ENCODE measurements at regions not wholly inside any gene's neighbourhood (a gene's known extent, or its start where the extent isn't known, plus 50 kb on each side); places are given as distances from the start of the nearest gene placed in this dataset.

- TF ChIP-seq CTCF (IDR thresholded peaks at IDR 0.05; ENCODE audit: low read depth, low read length), result no peak
- H3K4me3 ChIP-seq (ENCODE audit: low read depth, low read length), result no peak overlapping the region
- H3K9me3 ChIP-seq (ENCODE audit: severe bottlenecking), result no peaks in the 10 kb centered on the region
- H3K36me3 ChIP-seq, result no peaks in the 10 kb centered on the region
- H3K27ac ChIP-seq, result no peak overlapping the region
- peak; percentile 66 for DNase-seq
- H3K27me3 ChIP-seq (ENCODE audit: insufficient read depth, low read depth, severe bottlenecking), result no peaks in the 10 kb centered on the region
These were observed 209.9 kb upstream of the ROPN1 start for GRCh38 chr3:124201786-124202185.

GRCh38 chr3:124202754-124203153 lies 210.8 kb upstream of the ROPN1 start:
- Histone ChIP-seq H3K27me3 (ENCODE audit: insufficient read depth, low read depth, severe bottlenecking) (no peaks in the 10 kb centered on the region), H3K4me3 (ENCODE audit: low read depth, low read length) (no peak overlapping the region)

GRCh38 chr3:124203292-124203691 lies 211.4 kb upstream of the ROPN1 start:
- H3K27me3 ChIP-seq (ENCODE audit: insufficient read depth, low read depth, severe bottlenecking), result no peaks in the 10 kb centered on the region
- H3K36me3 ChIP-seq, result no peaks in the 10 kb centered on the region
- no peak overlapping the region for H3K27ac ChIP-seq
- no peak for TF ChIP-seq CTCF (IDR thresholded peaks at IDR 0.05; ENCODE audit: low read depth, low read length)
- DNase-seq, result no peak
- H3K9me3 ChIP-seq (ENCODE audit: severe bottlenecking), result no peaks in the 10 kb centered on the region
- H3K4me3 ChIP-seq (ENCODE audit: low read depth, low read length), result no peak overlapping the region

More at GRCh38 chr3:124202754-124203153, 210.8 kb upstream of the ROPN1 start:
- Histone ChIP-seq H3K36me3 (no peaks in the 10 kb centered on the region), H3K27ac (no peak overlapping the region), H3K9me3 (ENCODE audit: severe bottlenecking) (no peaks in the 10 kb centered on the region)
- TF ChIP-seq CTCF (IDR thresholded peaks at IDR 0.05; ENCODE audit: low read depth, low read length), result no peak
- DNase-seq, result no peak

- Histone ChIP-seq H3K4me3 (ENCODE audit: low read depth, low read length) (no peak overlapping the region), H3K27me3 (ENCODE audit: insufficient read depth, low read depth, severe bottlenecking) (no peaks in the 10 kb centered on the region), H3K9me3 (ENCODE audit: severe bottlenecking) (no peaks in the 10 kb centered on the region), H3K36me3 (no peaks in the 10 kb centered on the region), H3K27ac (no peak overlapping the region)
- no peak for TF ChIP-seq CTCF (IDR thresholded peaks at IDR 0.05; ENCODE audit: low read depth, low read length)
- DNase-seq, result no peak
These were observed 214.5 kb upstream of the ROPN1 start for GRCh38 chr3:124206225-124207055.

GRCh38 chr3:124207077-124207476 lies 215.2 kb upstream of the ROPN1 start:
- Histone ChIP-seq H3K9me3 (ENCODE audit: severe bottlenecking) (no peaks in the 10 kb centered on the region), H3K27ac (no peak overlapping the region), H3K4me3 (ENCODE audit: low read depth, low read length) (no peak overlapping the region), H3K27me3 (ENCODE audit: insufficient read depth, low read depth, severe bottlenecking) (no peaks in the 10 kb centered on the region), H3K36me3 (no peaks in the 10 kb centered on the region)
- DNase-seq, result no peak
- TF ChIP-seq CTCF (IDR thresholded peaks at IDR 0.05; ENCODE audit: low read depth, low read length), result no peak
